ENCODE measurements at regions not wholly inside any gene's neighbourhood (a gene's known extent, or its start where the extent isn't known, plus 50 kb on each side); places are given as distances from the start of the nearest gene placed in this dataset.

DNA sequence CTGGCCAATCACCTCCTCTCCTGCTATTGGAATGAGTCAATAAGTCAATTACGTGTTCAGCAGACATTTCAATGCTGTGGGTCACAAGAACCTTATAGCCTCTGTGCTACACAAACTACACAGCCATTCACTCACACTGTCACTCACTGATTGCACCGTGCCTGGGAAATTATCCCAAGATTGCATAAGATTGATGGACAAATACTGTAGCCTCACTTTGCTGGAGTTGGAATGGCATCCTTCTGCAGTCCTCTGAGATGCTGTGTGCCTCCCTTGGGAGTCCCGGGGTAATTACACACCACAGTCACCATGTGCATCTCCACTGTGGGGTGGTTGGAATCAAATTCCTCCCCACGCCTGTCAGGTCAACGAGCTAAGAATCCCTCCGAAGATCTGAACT, 358.7 kb upstream of the MGMT start:
- H4K20me1 ChIP-seq (ENCODE audit: insufficient read depth) = no peaks in the 10 kb centered on the region
- TF ChIP-seq JUND (IDR thresholded peaks at IDR 0.05) (no peak), NFIC (IDR thresholded peaks at IDR 0.05; ENCODE audit: borderline replicate concordance) (no peak)
- DNase-seq = no peak
- no peak overlapping the region for H3K9ac ChIP-seq
- no peaks in the 10 kb centered on the region for H3K9me2 ChIP-seq
- ChIA-PET CTCF (no interaction called here), POLR2A (no interaction called here)
- H3K36me3 ChIP-seq (replicated peaks in 1 of 2; ENCODE audit: control insufficient read depth in 1 of 2, insufficient read depth in 2 of 2, low read length in 1 of 2) = no peaks in the 10 kb centered on the region
- H3K4me1 ChIP-seq (ENCODE audit: control insufficient read depth in 1 of 2, insufficient read depth in 2 of 2, low read depth in 1 of 2, low read length in 1 of 2) = no peaks in the 10 kb centered on the region; a peak in 1 of 4 replicates
- no peak overlapping the region for H3K4me2 ChIP-seq
- WGBS (ENCODE audit: low lambda C conversion rate) = 6% methylated on average over 6 of the region's 6 CpGs
- H3K9me3 ChIP-seq = no peaks in the 10 kb centered on the region
- no peaks in the 10 kb centered on the region for H3K27me3 ChIP-seq (ENCODE audit: insufficient read depth)
- no peaks in the 10 kb centered on the region for H3K79me2 ChIP-seq (ENCODE audit: insufficient read depth)
- no peak overlapping the region for H2AFZ ChIP-seq (ENCODE audit: low read depth)
- H3K27ac ChIP-seq (ENCODE audit: low read depth in 2 of 2, low read length in 1 of 2) = no peak overlapping the region
- H3F3A ChIP-seq (replicated peaks; ENCODE audit: insufficient read depth) = no peaks in the 10 kb centered on the region
- H3K4me3 ChIP-seq (ENCODE audit: low read depth in 2 of 2, low read length in 1 of 2) = no peak overlapping the region

DNA sequence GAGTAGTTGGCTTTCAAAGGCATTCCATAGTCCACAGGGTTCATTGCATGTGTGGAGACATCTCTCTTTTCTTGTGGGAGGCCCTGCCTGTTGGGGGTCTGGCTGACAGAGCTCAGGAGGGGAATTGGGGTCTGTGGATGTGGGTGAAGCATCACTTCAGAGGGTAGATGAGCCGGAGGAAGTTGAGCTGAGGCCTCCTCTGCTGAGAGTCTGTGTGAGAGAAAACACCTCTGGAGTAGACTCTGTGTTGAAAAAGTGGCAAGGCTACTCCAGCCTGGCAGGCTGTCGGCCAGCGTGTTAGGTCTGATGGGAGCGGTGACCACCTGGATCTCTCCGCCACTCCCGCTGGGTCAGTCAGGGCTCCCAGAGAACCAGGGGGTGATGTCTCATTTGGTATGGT, 358.0 kb upstream of the MGMT start:
- no peak for TF ChIP-seq MXI1 (IDR thresholded peaks at IDR 0.05; ENCODE audit: low read depth, low read length)
- TF ChIP-seq FOXM1 (IDR thresholded peaks at IDR 0.05; ENCODE audit: low read depth) = no peak
- no peak for TF ChIP-seq TCF12 (IDR thresholded peaks at IDR 0.05)
- TF ChIP-seq RCOR1 (IDR thresholded peaks at IDR 0.05; ENCODE audit: low read length) = no peak
- no peak for TF ChIP-seq GATA2 (CRISPR knock-in tag; IDR thresholded peaks at IDR 0.05)
- TF ChIP-seq, protein P1, sequence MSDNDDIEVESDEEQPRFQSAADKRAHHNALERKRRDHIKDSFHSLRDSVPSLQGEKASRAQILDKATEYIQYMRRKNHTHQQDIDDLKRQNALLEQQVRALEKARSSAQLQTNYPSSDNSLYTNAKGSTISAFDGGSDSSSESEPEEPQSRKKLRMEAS (IDR thresholded peaks at IDR 0.05; ENCODE audit: low read depth) = no peak
- no peak for TF ChIP-seq NRF1 (IDR thresholded peaks at IDR 0.05; ENCODE audit: low read depth, low read length)
- TF ChIP-seq EP300 (IDR thresholded peaks at IDR 0.05; ENCODE audit: borderline replicate concordance in 1 of 2, low read depth in 1 of 2, low read length in 1 of 2) = no peak
- TF ChIP-seq RAD21 (IDR thresholded peaks at IDR 0.05; ENCODE audit: low read length) = no peak
- TF ChIP-seq CHD2 (IDR thresholded peaks at IDR 0.05; ENCODE audit: low read length, partially characterized antibody) = no peak
- TF ChIP-seq CTCF (IDR thresholded peaks at IDR 0.05) = no peak
- TF ChIP-seq SMC3 (IDR thresholded peaks at IDR 0.05; ENCODE audit: low read depth, low read length) = no peak
- TF ChIP-seq, protein P2, sequence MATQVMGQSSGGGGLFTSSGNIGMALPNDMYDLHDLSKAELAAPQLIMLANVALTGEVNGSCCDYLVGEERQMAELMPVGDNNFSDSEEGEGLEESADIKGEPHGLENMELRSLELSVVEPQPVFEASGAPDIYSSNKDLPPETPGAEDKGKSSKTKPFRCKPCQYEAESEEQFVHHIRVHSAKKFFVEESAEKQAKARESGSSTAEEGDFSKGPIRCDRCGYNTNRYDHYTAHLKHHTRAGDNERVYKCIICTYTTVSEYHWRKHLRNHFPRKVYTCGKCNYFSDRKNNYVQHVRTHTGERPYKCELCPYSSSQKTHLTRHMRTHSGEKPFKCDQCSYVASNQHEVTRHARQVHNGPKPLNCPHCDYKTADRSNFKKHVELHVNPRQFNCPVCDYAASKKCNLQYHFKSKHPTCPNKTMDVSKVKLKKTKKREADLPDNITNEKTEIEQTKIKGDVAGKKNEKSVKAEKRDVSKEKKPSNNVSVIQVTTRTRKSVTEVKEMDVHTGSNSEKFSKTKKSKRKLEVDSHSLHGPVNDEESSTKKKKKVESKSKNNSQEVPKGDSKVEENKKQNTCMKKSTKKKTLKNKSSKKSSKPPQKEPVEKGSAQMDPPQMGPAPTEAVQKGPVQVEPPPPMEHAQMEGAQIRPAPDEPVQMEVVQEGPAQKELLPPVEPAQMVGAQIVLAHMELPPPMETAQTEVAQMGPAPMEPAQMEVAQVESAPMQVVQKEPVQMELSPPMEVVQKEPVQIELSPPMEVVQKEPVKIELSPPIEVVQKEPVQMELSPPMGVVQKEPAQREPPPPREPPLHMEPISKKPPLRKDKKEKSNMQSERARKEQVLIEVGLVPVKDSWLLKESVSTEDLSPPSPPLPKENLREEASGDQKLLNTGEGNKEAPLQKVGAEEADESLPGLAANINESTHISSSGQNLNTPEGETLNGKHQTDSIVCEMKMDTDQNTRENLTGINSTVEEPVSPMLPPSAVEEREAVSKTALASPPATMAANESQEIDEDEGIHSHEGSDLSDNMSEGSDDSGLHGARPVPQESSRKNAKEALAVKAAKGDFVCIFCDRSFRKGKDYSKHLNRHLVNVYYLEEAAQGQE (IDR thresholded peaks at IDR 0.05; ENCODE audit: low read depth, low read length) = no peak
- no peak for TF ChIP-seq RFX5 (IDR thresholded peaks at IDR 0.05; ENCODE audit: low read length)
- no peak for TF ChIP-seq MEF2A (IDR thresholded peaks at IDR 0.05; ENCODE audit: borderline replicate concordance, low read depth)
- no peak for TF ChIP-seq NFIC (IDR thresholded peaks at IDR 0.05; ENCODE audit: borderline replicate concordance)
- no peak for TF ChIP-seq GABPA (IDR thresholded peaks at IDR 0.05; ENCODE audit: low read depth)
- TF ChIP-seq POLR2AphosphoS5 (IDR thresholded peaks at IDR 0.05; ENCODE audit: low read depth, low read length) = no peak
- no peak overlapping the region for H3K4me2 ChIP-seq
- POLR2A ChIA-PET = no interaction called here
- H3K4me1 ChIP-seq (ENCODE audit: control insufficient read depth in 1 of 2, insufficient read depth in 2 of 2, low read depth in 1 of 2, low read length in 1 of 2) = no peaks in the 10 kb centered on the region; a peak in 1 of 4 replicates
- no peaks in the 10 kb centered on the region for H3K27me3 ChIP-seq (ENCODE audit: insufficient read depth)
- H3K9me3 ChIP-seq = no peaks in the 10 kb centered on the region
- no peak overlapping the region for H3K9ac ChIP-seq
- H4K20me1 ChIP-seq (ENCODE audit: insufficient read depth) = no peaks in the 10 kb centered on the region
- no peak for DNase-seq
- H3K9me2 ChIP-seq = no peaks in the 10 kb centered on the region
- no peak overlapping the region for H2AFZ ChIP-seq (ENCODE audit: low read depth)
- H3K79me2 ChIP-seq (ENCODE audit: insufficient read depth) = no peaks in the 10 kb centered on the region
- CTCF ChIA-PET = no interaction called here
- no peak overlapping the region for H3K4me3 ChIP-seq (ENCODE audit: low read depth in 2 of 2, low read length in 1 of 2)
- H3K27ac ChIP-seq (ENCODE audit: low read depth in 2 of 2, low read length in 1 of 2) = no peak overlapping the region
- WGBS (ENCODE audit: low lambda C conversion rate) = 0% methylated on average over 1 of the region's 6 CpGs
- H3F3A ChIP-seq (replicated peaks; ENCODE audit: insufficient read depth) = no peaks in the 10 kb centered on the region
- no peaks in the 10 kb centered on the region for H3K36me3 ChIP-seq (replicated peaks in 1 of 2; ENCODE audit: control insufficient read depth in 1 of 2, insufficient read depth in 2 of 2, low read length in 1 of 2)
